ENCODE measurements at regions not wholly inside any gene's neighbourhood (a gene's known extent, or its start where the extent isn't known, plus 50 kb on each side); places are given as distances from the start of the nearest gene placed in this dataset.

GRCh38 chr18:51739044-51739666 lies 541.7 kb upstream of the MEX3C start (continued):
- TF ChIP-seq, protein P1, sequence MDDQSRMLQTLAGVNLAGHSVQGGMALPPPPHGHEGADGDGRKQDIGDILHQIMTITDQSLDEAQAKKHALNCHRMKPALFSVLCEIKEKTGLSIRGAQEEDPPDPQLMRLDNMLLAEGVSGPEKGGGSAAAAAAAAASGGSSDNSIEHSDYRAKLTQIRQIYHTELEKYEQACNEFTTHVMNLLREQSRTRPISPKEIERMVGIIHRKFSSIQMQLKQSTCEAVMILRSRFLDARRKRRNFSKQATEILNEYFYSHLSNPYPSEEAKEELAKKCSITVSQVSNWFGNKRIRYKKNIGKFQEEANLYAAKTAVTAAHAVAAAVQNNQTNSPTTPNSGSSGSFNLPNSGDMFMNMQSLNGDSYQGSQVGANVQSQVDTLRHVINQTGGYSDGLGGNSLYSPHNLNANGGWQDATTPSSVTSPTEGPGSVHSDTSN (IDR thresholded peaks at IDR 0.05; ENCODE audit: insufficient replicate concordance, low read depth, low read length), result no peak
- no peak; the same call in 1 of the 2 replicates for TF ChIP-seq ZNF384 (IDR thresholded peaks at IDR 0.05; ENCODE audit: borderline replicate concordance, low read depth, low read length)
- no peak for TF ChIP-seq GATAD2B (conservative IDR thresholded peaks at IDR 0.05; ENCODE audit: low read depth)
- TF ChIP-seq SIX5 (IDR thresholded peaks at IDR 0.05; ENCODE audit: low read depth, low read length, severe bottlenecking), result no peak
- no peak for TF ChIP-seq ZBTB40 (IDR thresholded peaks at IDR 0.05; ENCODE audit: borderline replicate concordance)
- no peak for TF ChIP-seq SPI1 (IDR thresholded peaks at IDR 0.05; ENCODE audit: borderline replicate concordance, insufficient read depth, low read depth, low read length)
- no peak for TF ChIP-seq NRF1 (conservative IDR thresholded peaks at IDR 0.05; ENCODE audit: low read depth, low read length)
- TF ChIP-seq MTA2 (IDR thresholded peaks at IDR 0.05; ENCODE audit: low read depth), result peak; percentile 95
- TF ChIP-seq POLR2A (IDR thresholded peaks at IDR 0.05; ENCODE audit: low read depth, low read length), result no peak
- no peak for TF ChIP-seq EZH2 (IDR thresholded peaks at IDR 0.05; ENCODE audit: borderline replicate concordance, control insufficient read depth, low read depth, low read length)
- no peak for TF ChIP-seq CHD1 (IDR thresholded peaks at IDR 0.05; ENCODE audit: low read depth, low read length)
- peak; percentile 54 for TF ChIP-seq IKZF1 (conservative IDR thresholded peaks at IDR 0.05)
- TF ChIP-seq RBBP5 (conservative IDR thresholded peaks at IDR 0.05), result no peak
- TF ChIP-seq IKZF2 (IDR thresholded peaks at IDR 0.05), result peak; percentile 63 to 69; a peak in 2 of 4 replicates
- no peak for TF ChIP-seq CEBPB (IDR thresholded peaks at IDR 0.05; ENCODE audit: borderline replicate concordance in 1 of 2, low read depth in 2 of 2, low read length in 2 of 2)
- TF ChIP-seq JUNB (IDR thresholded peaks at IDR 0.05), result peak; percentile 32; the same call in 1 of the 2 replicates
- TF ChIP-seq IRF3 (IDR thresholded peaks at IDR 0.05), result no peak
- no peak for TF ChIP-seq CUX1 (IDR thresholded peaks at IDR 0.05; ENCODE audit: insufficient replicate concordance, low read depth, low read length)
- TF ChIP-seq HCFC1 (IDR thresholded peaks at IDR 0.05; ENCODE audit: low read length), result no peak

All from GM12878 (cell line).